ENCODE measurements at regions not wholly inside any gene's neighbourhood (a gene's known extent, or its start where the extent isn't known, plus 50 kb on each side); places are given as distances from the start of the nearest gene placed in this dataset.

DNA sequence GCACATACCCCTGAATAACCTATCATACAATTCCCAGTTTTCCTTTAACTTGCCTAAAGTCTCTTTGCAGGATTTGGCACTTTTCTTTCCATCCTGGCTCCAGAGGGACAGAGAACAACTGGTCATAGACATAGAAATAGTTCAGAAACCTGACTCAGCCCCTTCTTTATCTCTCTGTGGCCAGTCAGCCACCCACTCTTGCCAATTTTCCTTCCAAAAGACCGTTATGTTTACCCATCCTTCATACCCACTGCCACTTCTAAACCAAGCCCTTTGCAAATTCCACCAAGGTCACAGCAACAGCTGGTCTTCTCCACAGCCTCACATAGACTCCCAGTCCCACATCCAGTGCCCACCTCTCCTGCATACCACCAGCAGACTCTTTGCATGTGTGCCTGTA lies 127.2 kb upstream of the FGGY start:
- ATAC-seq (replicated peaks; ENCODE audit: extremely low read depth, poor library complexity, severe bottlenecking) (no peak), DNase-seq (ENCODE audit: low spot score in 2 of 2) (no peak)
- Mint-ChIP-seq H3K9me3 (no peaks in the 10 kb centered on the region), H3K36me3 (ENCODE audit: insufficient read depth) (no peaks in the 10 kb centered on the region), H3K4me1 (no peaks in the 10 kb centered on the region), H3K27ac (ENCODE audit: low read depth) (no peak overlapping the region), H3K4me3 (no peak overlapping the region), H3K27me3 (peaks cover 10% of the 10 kb centered on the region)

DNA sequence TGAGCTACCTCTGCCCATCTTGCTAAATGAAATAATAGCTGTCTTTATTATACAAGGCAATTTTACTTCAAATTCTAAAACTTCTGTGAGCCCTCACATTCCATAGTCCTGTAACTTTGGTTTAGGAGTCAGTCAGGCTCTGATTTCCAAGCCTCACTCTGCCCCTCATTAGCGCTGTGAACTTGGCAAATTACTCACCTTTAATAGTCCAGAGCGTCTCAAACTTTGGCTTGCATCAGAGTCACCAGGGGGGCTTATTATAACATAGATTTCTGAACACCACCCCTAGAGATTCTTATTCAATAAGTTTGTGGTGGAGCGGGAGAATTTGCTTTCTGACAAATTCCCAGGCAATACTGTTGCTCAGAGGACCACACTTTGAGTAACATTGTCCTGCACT lies 126.2 kb upstream of the FGGY start:
- peaks cover under 1% of the 10 kb centered on the region for H3K27me3 Mint-ChIP-seq

DNA sequence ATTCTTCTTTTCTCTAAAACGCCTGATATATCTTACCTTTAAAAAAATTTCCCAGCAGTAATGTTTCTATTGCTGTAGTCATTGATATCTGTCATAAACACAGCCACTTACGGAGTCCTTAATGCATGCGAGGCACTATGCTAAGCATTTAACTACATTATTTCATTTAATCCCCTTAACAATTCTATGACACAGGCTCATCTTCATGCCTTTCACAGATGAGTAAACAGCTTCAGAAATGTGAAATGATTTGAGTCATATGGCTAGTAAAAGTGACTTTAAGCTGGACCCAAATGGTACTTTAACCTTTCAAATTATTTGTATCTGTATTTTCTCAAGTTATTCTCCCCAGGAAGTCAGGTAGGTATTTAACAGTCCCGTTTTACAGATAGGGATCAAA lies 125.1 kb upstream of the FGGY start:
- ATAC-seq (replicated peaks; ENCODE audit: extremely low read depth, poor library complexity, severe bottlenecking) (no peak), DNase-seq (ENCODE audit: low spot score in 2 of 2) (no peak)
- no peak overlapping the region for H3K4me3 Mint-ChIP-seq
- no peaks in the 10 kb centered on the region for H3K4me1 Mint-ChIP-seq
- H3K27ac Mint-ChIP-seq (ENCODE audit: low read depth), result no peak overlapping the region
- no peaks in the 10 kb centered on the region for H3K36me3 Mint-ChIP-seq (ENCODE audit: insufficient read depth)
- no peaks in the 10 kb centered on the region for H3K27me3 Mint-ChIP-seq
- no peaks in the 10 kb centered on the region for H3K9me3 Mint-ChIP-seq

More for the DNA sequence above, 126.2 kb upstream of the FGGY start:
- ATAC-seq (replicated peaks; ENCODE audit: extremely low read depth, poor library complexity, severe bottlenecking), result no peak
- no peak for DNase-seq (ENCODE audit: low spot score in 2 of 2)
- no peaks in the 10 kb centered on the region for H3K4me1 Mint-ChIP-seq
- H3K36me3 Mint-ChIP-seq (ENCODE audit: insufficient read depth), result no peaks in the 10 kb centered on the region
- H3K4me3 Mint-ChIP-seq, result no peak overlapping the region
- H3K27ac Mint-ChIP-seq (ENCODE audit: low read depth), result no peak overlapping the region
- H3K9me3 Mint-ChIP-seq, result no peaks in the 10 kb centered on the region

DNA sequence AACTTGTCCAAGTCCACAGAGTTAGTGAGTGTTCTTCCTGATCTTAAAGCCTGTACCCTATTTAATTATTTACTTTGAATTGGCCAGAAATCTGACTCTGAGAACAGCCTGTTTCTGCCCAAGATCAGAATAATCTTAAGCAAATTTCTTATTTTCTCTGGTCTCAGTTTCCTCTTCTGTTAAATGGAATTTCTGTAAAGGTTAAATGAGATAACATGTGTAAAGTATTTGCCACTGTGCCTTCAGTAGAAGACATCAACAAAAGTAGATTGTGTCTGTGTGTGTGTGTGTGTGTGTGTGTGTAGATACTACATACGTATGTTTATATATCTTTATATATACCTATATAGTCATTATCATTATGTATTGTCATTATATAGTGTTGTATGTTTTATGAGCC lies 124.2 kb upstream of the FGGY start:
- Mint-ChIP-seq H3K27me3 (no peaks in the 10 kb centered on the region), H3K4me1 (no peaks in the 10 kb centered on the region), H3K27ac (ENCODE audit: low read depth) (no peak overlapping the region), H3K36me3 (ENCODE audit: insufficient read depth) (peaks cover 1% of the 10 kb centered on the region), H3K4me3 (no peak overlapping the region), H3K9me3 (no peaks in the 10 kb centered on the region)
- ATAC-seq (replicated peaks; ENCODE audit: extremely low read depth, poor library complexity, severe bottlenecking) (no peak), DNase-seq (ENCODE audit: low spot score in 2 of 2) (no peak)

DNA sequence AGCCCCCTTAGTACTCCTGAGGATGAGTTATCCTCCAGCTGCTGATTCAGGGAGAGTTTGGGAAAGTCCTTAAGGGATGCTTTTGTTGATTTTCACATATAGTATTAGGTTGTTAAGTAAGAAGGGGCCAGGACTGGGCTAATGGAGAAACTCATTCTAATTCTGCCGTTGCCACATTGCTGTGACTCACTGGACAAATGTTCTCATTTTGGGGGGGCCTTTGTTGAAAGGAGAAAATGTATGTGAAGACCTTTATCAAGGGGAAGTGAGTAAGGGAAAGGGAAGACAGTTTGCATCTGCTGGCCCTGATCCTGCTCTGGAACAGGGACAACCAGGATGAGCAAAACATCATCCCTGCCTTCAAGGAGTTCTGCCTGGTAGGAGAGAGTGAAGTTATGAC lies 123.2 kb upstream of the FGGY start:
- ATAC-seq (replicated peaks; ENCODE audit: extremely low read depth, poor library complexity, severe bottlenecking), result no peak
- H3K4me3 Mint-ChIP-seq, result no peak overlapping the region
- no peak for DNase-seq (ENCODE audit: low spot score in 2 of 2)
- no peaks in the 10 kb centered on the region for H3K27me3 Mint-ChIP-seq
- no peaks in the 10 kb centered on the region for H3K9me3 Mint-ChIP-seq
- no peak overlapping the region for H3K27ac Mint-ChIP-seq (ENCODE audit: low read depth)
- no peaks in the 10 kb centered on the region for H3K4me1 Mint-ChIP-seq
- peaks cover 1% of the 10 kb centered on the region for H3K36me3 Mint-ChIP-seq (ENCODE audit: insufficient read depth)

DNA sequence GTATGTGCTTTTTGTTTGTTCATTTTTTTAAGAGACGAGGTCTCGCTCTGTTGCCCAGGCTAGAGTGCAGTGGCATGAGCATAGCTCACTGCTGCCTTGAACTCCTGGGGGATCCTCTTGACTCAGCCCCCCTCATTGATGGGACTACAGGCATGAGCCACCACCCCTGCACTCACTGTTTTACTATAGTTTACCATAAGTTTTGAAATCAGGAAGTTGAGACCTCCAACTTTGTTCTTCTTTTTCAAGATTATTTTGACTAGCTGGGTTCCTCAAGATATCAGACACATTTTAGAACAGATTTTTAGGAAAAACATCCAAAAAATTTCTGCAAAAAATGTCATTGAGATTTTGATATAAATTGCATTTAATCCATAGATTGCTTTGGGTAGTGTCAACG lies 120.4 kb upstream of the FGGY start:
- Mint-ChIP-seq H3K36me3 (ENCODE audit: insufficient read depth) (peaks cover 1% of the 10 kb centered on the region), H3K9me3 (no peaks in the 10 kb centered on the region), H3K27me3 (no peaks in the 10 kb centered on the region), H3K27ac (ENCODE audit: low read depth) (no peak overlapping the region), H3K4me1 (no peaks in the 10 kb centered on the region), H3K4me3 (no peak overlapping the region)
- ATAC-seq (replicated peaks; ENCODE audit: extremely low read depth, poor library complexity, severe bottlenecking) (no peak), DNase-seq (ENCODE audit: low spot score in 2 of 2) (no peak)

DNA sequence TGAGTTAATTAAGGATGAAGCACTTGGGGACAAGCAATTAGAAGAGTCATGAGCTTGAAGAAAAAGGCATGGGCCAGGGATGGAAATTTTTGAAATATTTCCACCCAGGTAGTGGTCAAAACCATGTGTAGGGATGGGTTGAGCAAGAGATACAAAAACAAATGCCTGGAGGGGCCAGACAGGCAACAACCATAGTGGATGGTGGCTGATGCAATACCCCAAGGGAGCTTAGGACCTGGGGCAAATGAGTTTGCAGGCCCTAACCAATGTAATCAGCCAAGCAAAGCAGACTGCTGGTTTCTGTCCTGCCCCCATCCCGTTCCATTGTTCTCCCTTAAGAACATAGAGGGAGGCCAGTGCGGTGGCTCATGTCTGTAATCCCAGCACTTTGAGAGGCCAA lies 119.1 kb upstream of the FGGY start:
- no peaks in the 10 kb centered on the region for H3K9me3 Mint-ChIP-seq
- H3K27ac Mint-ChIP-seq (ENCODE audit: low read depth), result no peak overlapping the region
- no peaks in the 10 kb centered on the region for H3K4me1 Mint-ChIP-seq
- DNase-seq (ENCODE audit: low spot score in 2 of 2), result no peak
- no peak for ATAC-seq (replicated peaks; ENCODE audit: extremely low read depth, poor library complexity, severe bottlenecking)
- no peak overlapping the region for H3K4me3 Mint-ChIP-seq
- H3K27me3 Mint-ChIP-seq, result no peaks in the 10 kb centered on the region
- H3K36me3 Mint-ChIP-seq (ENCODE audit: insufficient read depth), result peaks cover 1% of the 10 kb centered on the region

DNA sequence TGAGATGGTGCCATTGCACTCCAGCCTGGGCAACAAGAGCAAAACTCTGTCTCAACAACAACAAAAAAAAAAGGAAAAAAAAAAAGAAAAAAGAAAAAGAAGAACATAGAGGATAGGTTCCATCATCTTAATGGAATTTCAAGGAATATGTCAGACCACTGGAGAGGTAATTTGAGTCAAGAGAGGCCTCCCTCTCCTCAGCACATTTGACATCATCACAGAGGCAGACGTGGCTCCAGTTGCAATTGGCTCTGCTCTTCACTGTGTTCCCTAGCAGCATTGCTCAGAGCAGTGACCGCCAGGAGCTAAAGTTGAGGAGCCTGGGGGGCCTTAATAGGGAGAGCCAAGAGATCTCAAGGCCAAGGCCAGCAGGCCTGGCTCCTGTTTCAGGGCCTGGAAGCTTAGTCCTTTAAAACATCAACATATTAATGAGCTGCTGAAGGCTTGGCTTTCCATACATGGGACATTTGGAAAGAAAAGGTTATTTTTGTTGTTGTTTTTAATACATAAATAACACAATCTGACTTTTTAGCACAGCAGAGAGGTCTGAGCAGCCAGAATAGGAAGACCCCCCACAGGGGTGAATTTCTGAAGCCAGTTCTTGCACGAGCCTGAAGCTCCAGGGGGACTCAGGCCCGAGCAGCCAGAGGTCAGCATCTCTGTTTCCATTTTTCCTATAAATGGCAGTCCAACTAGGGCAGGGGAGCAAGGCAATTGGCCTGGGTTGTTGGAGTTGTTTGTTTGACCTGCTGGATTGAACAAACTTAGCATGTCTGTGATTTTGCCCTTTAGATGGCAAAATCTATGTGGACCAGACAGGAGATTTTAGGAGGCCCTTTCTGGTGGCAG lies 118.3 kb upstream of the FGGY start:
- DNase-seq (ENCODE audit: low spot score in 2 of 2), result no peak
- no peak overlapping the region for H3K4me3 Mint-ChIP-seq
- peaks cover 1% of the 10 kb centered on the region for H3K36me3 Mint-ChIP-seq (ENCODE audit: insufficient read depth)
- H3K9me3 Mint-ChIP-seq, result no peaks in the 10 kb centered on the region
- no peak overlapping the region for H3K27ac Mint-ChIP-seq (ENCODE audit: low read depth)
- H3K27me3 Mint-ChIP-seq, result no peaks in the 10 kb centered on the region
- H3K4me1 Mint-ChIP-seq, result no peaks in the 10 kb centered on the region
- ATAC-seq (replicated peaks; ENCODE audit: extremely low read depth, poor library complexity, severe bottlenecking), result no peak

DNA sequence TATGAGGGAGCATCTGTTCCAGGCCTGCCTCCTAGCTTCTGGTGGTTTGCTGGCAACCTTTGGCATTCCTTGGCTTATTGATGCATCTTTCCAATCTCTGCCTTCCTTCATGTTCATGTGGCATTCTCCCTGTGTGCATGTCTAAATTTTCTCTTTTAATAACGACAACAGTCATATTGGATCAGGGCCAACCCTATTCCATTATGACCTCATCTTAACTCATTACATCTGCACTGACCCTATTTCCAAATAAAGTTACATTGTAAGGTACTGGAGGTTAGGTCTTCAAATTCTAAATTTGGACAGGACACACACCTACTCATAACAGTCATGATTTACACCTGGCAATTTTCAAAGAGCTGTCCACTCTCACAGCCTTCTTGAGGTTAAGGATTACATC lies 117.2 kb upstream of the FGGY start:
- DNase-seq (ENCODE audit: low spot score in 2 of 2), result no peak
- no peaks in the 10 kb centered on the region for H3K9me3 Mint-ChIP-seq
- ATAC-seq (replicated peaks; ENCODE audit: extremely low read depth, poor library complexity, severe bottlenecking), result no peak
- H3K27me3 Mint-ChIP-seq, result no peaks in the 10 kb centered on the region
- no peak overlapping the region for H3K4me3 Mint-ChIP-seq
- no peak overlapping the region for H3K27ac Mint-ChIP-seq (ENCODE audit: low read depth)
- H3K36me3 Mint-ChIP-seq (ENCODE audit: insufficient read depth), result peaks cover 1% of the 10 kb centered on the region
- no peaks in the 10 kb centered on the region for H3K4me1 Mint-ChIP-seq

DNA sequence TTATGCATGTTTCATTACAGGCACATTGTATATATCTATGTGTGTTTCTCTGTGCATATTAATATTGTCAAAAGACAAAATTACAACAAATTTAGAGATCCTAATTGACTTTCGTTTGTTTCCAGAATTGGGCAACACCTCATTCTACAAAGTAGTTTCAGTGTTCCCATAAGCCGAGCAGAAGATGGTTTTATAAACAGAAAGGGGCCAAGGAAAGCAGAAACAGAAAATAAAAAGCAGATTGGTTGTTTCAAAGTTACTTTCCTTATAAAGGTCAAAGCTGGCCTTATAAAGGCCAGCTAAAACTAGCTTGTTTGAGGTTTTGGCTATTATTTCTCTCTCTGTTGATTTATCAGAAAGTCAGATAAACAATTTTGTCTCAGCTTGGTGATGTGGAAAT lies 116.2 kb upstream of the FGGY start:
- Mint-ChIP-seq H3K4me1 (no peaks in the 10 kb centered on the region), H3K36me3 (ENCODE audit: insufficient read depth) (peaks cover 1% of the 10 kb centered on the region), H3K9me3 (no peaks in the 10 kb centered on the region), H3K27ac (ENCODE audit: low read depth) (no peak overlapping the region), H3K4me3 (no peak overlapping the region), H3K27me3 (no peaks in the 10 kb centered on the region)
- ATAC-seq (replicated peaks; ENCODE audit: extremely low read depth, poor library complexity, severe bottlenecking), result no peak
- no peak for DNase-seq (ENCODE audit: low spot score in 2 of 2)

DNA sequence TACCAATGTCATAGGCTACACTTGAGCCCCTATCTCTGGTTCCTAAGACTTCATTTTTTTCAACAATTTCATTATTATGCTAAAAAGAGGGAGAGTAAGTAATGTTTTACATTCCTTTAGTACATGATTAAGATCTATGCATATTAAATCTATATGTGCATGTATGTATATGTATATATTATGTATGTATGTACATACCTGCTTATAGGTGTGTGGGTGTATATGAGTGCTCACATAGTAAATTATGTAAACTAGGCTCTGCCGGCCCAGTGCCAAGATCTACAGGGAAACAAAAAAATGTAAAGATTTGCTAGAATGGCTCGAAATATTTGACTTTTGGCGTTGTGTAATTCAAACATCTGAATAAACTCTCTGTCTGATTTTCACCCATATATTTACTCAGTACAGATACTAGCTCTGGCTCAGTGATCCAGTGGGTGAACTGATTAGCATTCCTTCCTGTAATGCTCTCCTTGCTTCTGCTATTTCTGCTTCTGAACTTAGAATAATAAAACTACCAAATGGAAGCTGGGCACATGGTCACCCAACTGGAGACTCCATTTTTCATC lies 113.1 kb upstream of the FGGY start:
- ATAC-seq (replicated peaks; ENCODE audit: extremely low read depth, poor library complexity, severe bottlenecking) (no peak), DNase-seq (ENCODE audit: low spot score in 2 of 2) (no peak)
- Mint-ChIP-seq H3K4me3 (no peak overlapping the region), H3K27ac (ENCODE audit: low read depth) (no peak overlapping the region), H3K27me3 (no peaks in the 10 kb centered on the region), H3K9me3 (no peaks in the 10 kb centered on the region), H3K4me1 (no peaks in the 10 kb centered on the region), H3K36me3 (ENCODE audit: insufficient read depth) (no peaks in the 10 kb centered on the region)

DNA sequence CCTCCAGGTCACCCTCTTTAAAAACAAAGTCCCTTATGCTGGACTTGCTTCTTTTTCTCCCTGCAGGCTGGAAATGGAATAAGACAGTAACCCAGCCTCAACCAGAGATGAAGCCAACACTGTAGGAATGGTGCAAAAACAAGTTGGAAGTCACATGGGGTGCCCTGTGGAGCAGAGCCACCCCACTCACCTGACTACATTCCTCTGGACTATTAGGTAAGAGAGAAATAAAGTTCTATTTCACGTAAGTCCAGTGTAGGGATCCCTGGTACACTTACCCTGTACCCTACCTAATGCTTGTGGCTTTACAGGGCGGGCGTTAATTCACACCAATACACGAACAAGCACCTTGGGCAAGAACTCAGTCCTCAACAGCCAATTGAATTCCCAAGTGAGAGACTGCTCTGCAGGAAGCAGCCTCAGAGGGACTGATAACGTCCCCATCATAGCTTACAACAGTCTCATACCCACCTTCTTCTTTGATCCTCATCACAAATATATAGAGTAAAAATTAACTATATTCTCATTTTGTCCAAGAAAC lies 112.5 kb upstream of the FGGY start:
- Mint-ChIP-seq H3K27me3 (no peaks in the 10 kb centered on the region), H3K27ac (ENCODE audit: low read depth) (no peak overlapping the region), H3K4me3 (no peak overlapping the region), H3K4me1 (no peaks in the 10 kb centered on the region), H3K36me3 (ENCODE audit: insufficient read depth) (no peaks in the 10 kb centered on the region), H3K9me3 (no peaks in the 10 kb centered on the region)
- no peak for DNase-seq (ENCODE audit: low spot score in 2 of 2)
- no peak for ATAC-seq (replicated peaks; ENCODE audit: extremely low read depth, poor library complexity, severe bottlenecking)

DNA sequence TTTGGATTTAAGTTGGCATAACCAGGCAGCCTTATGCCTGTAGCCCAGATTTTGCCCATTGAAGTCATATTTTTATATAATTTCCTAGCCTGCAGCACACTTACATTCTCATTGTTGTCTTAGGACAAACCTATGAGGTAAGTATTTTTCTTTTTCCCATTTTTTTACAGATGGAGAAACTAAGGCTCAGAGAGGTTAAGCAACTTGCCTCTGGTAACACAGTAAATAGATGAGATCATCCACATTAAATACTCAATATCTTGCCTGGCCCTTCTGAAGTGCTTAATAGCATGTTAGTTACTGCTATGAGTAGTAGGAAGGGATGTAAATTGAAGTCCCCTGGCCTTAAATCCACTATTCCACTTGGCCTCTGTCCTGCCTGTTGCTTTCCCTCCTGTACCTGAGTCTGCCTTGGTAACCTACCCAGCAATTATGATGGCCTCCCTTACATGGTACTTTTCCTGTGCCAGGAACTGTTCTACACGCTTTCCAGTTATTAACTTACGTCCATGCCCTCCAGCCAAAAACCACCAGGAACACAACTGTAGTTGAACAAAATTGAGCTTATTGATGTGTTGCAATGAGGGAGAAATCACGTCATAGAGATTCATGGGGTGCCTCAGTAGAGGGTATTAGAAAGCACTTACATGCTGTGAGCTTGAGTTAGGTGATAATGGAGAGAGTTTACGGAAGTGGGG lies 111.6 kb upstream of the FGGY start:
- H3K27ac Mint-ChIP-seq (ENCODE audit: low read depth), result no peak overlapping the region
- H3K9me3 Mint-ChIP-seq, result no peaks in the 10 kb centered on the region
- DNase-seq (ENCODE audit: low spot score in 2 of 2) (no peak), ATAC-seq (replicated peaks; ENCODE audit: extremely low read depth, poor library complexity, severe bottlenecking) (no peak)
- no peaks in the 10 kb centered on the region for H3K4me1 Mint-ChIP-seq
- no peaks in the 10 kb centered on the region for H3K27me3 Mint-ChIP-seq
- no peaks in the 10 kb centered on the region for H3K36me3 Mint-ChIP-seq (ENCODE audit: insufficient read depth)
- H3K4me3 Mint-ChIP-seq, result no peak overlapping the region
